ENCODE measurements at regions not wholly inside any gene's neighbourhood (a gene's known extent, or its start where the extent isn't known, plus 50 kb on each side); places are given as distances from the start of the nearest gene placed in this dataset.

DNA sequence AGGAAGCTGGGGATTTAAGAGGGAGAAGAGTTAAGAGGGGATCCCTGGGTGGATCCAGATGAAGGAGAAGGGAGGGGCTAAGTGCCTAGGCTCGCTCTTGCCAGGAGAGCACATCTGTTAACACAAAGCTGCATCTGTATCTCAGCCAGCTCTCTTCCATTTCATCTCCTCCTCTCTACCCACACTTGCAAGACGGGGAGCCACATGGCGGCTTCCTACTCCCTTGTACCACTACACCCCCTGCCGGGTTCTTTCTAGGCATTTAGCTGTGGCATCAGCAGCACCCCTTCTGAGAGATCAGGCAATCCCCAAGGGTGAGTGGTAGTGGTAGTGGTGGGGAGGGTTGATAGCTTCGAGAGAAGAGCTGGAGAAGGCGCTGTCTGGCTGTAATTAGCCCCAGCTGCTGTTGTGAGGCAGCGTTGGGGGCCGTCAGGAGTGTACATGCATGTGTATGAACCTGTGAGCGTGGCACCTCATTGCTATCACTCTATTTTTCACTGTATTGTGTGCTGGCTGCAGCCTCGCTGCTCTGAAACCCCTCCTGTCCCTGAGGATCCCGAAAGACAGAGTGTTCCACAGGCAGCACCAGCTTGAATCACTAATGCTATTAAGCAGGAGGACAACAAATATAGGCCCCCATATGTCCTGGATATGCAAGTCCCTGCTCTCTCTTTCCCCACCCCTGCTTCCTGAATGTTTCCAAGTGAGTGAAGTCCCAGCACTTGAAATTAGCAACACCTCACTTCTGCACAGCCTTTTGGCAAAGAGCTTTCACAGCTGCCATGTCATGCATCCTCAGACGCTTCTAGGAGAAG, 73.7 kb downstream of the RTL9 start:
- no peak for DNase-seq (ENCODE audit: low spot score)

DNA sequence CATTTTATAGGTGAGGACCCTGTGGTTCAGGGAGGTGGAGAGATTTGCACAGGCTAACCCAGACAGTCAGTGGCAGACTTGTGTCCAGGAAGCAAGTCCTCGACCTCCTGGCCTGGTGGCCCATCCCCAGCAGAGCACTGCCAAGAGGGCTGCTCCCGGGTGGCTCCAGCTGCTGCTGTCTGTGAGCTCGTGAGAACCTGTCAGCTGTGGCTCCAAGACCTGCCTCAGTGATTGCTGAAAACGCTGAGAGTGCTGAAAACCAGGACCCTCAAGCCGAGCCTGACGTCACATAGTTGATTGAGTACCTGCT, 74.2 kb downstream of the RTL9 start:
- no peak for DNase-seq (ENCODE audit: low spot score)

DNA sequence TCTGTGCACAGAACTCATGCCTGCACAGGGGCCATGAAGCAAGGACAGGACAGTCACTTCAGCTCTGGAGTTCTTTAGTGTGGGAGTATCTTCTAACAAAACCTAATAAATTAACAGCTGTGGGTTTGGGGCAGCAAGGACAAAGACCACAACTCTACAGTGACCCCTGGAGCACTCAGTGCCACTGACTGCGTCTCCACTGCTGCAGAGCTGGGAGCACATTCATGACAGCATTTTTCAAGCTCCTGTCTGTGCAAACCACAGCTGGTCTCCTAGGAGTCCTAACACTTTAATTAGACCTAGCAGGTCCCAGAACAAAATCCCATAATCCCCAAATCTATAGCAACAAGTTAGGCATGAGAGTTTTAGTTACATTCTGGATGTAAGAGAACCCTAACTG, 76.5 kb downstream of the RTL9 start:
- DNase-seq (ENCODE audit: low spot score): no peak

DNA sequence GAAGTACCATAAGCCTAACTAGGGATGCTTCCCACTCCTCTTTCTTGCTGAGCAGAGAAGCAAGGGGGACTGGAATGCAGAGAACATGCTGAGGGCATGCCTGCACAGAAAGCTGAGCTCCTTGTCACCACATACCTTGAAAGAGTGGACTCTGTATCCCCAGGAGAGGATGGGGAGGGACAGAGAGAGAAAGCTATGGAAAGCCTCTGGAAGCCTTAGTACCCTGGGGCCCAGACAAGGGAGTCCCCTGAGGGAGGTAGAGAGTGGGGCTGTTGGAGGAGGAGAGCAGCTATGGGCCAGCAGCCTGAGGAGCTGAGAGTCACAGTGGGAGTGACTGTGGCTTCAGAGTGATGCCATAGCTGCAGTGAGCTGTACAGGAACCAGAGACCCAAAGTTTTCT, 77.9 kb downstream of the RTL9 start:
- no peak for DNase-seq (ENCODE audit: low spot score)

DNA sequence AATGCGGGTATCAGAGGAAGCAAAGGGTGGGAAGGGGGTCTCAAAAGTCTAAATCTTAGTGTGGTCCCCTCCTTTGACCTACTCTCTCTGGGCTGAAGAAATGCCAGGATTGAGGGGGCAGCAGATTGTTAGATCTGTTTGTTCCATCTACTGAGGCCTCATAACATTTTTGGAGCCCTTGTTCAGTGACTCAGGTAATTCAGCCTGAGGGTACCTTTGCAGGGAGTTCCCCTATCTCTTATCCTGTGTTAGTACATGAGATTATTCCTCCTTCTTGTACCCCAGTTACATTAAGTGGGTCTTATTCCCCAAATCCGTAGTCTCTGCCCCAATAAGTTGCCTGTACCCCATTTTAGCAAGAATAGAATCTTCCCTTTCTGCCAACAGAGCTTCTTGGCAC, 79.0 kb downstream of the RTL9 start:
- DNase-seq (ENCODE audit: low spot score): no peak

DNA sequence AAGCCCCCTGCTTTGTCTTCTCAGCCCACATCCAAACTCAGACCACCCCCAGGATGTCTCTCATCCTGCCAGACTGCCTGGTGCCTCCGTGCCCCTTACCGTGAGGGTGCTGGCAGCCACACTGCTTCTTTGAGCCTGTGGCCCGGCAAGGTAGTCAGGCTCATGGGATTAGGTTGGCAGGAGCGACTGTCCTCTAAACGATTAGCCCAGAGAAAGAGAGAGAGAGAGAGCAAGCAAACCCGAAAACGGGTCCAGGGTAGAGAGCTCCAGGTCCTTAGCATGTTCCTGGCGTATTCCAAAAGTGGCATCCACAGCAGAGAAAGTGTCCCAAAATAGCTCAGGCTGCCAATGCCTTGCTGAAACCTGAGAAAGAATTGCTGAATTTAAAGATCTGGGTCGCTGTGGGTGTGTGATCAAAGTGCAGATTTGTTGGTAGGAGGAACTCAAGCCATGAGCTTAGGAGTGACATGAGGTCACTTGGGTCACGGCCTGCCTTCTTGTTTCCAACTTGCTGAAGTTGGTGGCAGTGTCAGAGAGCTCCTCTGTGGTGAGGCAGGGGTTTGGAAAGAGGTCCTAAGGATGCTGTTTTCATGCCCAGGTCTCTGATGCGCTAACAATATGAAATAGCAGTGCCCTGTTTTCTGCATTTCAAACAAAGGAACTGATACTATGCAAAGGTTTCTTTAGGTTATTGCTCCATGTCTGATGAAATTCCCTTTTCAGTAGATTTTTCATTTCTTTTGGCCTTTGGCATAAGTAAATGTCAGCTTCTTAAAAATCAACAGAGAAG, 81.6 kb downstream of the RTL9 start:
- DNase-seq (ENCODE audit: low spot score): no peak

DNA sequence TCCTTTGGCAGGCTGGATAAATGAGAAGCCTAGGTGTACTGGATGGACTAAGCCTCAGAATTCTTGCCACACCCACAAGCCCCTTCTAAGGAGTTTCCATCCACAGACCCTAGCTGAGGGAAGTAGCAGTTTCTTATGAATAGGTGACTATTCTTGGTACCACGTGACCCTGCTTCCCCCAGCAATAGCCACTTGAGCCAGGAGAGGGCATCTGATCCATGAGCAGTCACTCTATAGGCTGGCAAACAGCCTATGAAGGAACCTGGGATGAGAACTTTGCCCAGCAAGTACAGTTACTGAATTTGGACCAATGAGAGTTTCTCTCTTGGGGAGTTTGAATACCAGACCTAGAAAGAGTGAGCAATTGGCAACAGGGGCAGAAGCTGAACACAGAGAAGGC, 84.0 kb downstream of the RTL9 start:
- no peak for DNase-seq (ENCODE audit: low spot score)

DNA sequence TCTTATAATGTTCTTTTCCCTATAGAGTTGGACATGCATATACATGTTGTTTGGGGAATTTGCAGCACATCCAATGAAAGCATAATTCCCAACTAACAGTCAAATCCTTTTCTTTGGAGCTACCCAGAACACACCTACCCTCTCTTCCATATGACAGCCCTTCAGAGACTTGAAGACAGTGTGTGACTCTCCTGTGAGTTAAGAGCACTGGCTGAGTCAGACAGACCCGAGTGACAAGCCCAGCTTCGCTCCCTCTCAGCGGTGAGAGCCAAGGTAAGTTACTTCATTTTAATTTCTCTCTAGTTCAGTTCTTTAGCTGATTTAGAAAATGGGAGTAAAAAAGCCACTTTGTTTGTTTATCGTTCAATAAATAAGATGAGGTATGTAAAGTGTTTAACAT, 86.3 kb downstream of the RTL9 start:
- DNase-seq (ENCODE audit: low spot score): no peak

DNA sequence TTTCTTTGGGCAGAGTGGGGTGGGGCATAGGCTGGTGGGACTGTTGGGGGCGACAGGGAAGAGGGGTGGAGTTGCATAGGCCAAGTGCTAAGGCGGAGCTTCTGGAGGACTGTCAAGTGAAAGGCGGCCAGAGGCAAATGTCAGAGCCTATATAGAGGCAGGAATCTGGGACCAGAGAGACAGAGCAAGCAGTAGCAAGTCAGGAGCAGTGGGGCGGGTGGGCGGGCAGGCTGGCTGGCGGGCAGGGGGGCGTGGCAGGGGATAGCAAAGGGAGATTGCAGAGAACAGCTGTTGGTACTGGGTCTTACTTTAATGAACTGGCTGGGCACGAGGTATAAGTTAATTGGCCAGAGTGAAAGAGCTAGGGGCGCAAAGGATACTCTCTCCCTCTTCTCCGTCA, 89.8 kb downstream of the RTL9 start:
- no peak for DNase-seq (ENCODE audit: low spot score)

DNA sequence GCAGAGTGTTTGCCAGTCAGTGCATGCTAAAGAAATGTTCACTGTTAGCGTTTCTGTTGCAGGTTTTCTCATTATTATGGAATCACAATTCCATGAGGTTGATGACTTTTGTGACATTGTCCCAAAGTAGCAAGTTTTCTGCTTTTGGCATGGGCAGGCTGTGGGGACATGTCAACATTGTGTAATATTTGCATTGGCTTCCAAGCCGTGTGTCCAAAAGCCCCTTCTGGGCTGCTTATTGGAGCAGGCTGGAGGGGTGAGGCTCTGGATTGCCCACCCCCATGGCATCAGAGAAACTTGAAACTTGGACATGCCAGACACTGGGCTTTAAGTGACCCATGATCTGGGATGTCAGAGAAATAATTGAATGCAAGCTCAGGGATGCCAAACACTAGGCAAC, 90.7 kb downstream of the RTL9 start:
- no peak for DNase-seq (ENCODE audit: low spot score)

DNA sequence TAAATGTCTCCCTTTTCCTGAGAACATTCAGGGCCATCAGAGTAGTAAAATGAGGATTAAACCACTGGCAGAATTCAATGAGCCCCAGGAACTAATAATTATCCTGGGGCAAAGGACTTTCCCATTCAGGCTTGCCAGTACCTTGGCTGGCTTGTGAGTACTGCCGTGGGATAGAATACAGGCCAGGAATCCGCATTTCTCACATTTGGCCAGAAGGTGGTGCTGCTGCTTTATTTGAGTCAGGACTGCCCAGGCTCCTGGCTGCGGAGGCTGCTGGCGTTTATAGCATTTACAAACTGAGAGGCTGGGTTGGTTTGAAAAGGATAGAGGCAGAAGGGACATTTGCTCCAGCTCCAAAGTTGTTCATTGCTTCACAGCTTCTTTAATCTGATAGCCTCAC, 91.4 kb downstream of the RTL9 start:
- peak; percentile 60 for DNase-seq (ENCODE audit: low spot score)

DNA sequence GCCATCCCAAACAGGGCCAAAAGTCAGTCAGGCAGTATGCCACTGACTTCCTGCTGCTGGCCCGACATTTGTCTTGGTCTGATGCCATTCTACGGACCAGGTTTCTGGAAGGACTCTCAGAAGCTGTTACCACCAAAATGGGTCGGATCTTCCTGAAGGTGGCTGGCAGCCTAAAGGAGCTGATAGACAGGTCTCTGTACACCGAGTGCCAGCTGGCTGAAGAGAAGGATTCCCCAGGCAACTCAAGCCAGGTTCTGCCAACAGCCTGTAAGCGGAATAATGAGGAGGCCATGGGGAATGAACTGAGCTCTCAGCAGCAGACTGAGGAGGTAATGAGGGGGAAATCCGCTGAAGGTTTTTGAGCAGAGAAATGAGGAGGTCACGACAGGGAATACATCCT, 95.7 kb downstream of the RTL9 start:
- no peak for DNase-seq (ENCODE audit: low spot score)

DNA sequence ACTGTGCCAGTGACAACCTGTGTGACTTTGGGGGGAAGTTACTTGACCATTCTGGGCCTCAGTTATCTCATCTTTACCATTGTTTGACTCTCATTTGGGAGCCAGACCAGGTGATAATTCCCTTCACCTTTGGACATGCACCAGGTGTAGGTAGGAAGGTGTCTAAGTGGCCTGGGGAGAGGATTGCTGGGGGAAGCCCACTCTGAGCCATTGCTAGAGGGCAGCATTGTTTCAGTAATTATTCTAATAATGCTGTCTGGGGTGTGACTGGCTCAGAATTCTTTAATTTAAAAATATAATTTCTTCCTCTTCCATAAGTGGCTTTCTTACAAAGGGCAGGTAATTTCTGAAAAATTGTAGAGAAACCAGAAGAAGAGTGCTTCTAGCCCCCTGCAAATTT, 104.3 kb downstream of the RTL9 start:
- no peak for DNase-seq (ENCODE audit: low spot score)

DNA sequence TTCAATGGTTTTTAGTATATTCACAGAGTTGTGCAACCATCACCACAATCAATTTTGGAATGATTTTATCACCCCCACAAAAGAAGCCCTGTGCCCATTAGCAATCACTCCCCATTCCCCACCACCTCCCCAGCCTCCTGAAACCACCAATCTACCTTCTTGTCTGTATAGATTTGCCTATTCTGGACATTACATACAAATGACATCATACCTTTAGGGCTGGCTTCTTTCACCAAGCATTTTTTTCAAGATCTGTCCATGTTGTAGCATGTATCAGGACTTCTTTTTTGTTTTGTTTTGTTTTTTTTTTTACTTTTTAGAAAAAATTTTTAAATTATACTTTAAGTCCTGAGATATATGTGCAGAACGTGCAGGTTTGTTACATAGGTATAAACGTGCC, 108.1 kb downstream of the RTL9 start:
- DNase-seq (ENCODE audit: low spot score): no peak

DNA sequence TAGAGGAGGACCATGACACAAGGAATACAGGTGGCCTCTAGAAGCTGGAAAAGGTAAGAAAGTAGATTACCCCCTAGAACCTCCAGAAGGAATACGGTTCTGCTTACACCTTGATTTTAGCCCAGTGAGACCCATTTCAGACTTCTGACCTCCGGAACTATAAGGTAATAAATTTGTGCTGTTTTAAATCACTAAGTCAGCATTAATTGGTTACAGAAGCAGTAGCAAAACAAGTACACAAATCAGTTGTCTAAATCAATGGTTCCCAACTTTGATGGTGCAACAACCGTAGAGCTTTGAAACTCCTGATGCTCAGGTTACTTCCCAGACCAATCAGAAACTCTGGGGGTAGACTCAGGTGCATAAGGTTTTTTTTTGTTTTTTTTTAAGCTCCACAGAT, 113.6 kb downstream of the RTL9 start:
- DNase-seq (ENCODE audit: low spot score): no peak

DNA sequence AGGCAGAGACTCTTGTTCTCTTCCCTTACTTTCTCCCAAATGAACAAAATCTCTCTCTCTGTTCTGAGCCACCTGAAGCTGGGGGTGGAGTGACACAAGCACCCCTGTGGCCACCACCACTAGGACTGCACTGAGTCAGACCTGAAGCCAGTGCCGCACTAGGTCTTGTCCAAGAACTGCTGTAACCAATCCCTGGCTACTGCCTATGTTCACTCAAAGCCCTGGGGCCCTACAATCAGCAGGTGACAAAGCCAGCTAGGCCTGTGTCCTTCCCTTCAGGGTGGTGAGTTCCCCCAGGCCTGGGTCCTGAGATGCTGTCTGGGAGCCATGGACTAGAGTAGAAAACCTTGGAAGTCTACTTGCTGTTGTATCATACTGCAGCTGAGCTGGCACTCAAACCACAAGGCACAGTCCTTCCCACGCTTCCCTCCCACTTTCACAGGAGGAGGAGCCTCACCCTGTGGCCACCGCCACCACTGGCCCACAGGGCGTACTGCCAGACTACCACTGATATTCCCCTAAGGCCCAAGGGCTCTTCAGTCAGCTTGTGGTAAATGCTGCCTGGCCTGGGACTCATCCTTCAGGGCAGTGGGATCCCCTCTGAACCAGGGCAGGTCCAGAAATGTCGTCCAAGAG, 119.1 kb downstream of the RTL9 start:
- DNase-seq (ENCODE audit: low spot score): no peak

DNA sequence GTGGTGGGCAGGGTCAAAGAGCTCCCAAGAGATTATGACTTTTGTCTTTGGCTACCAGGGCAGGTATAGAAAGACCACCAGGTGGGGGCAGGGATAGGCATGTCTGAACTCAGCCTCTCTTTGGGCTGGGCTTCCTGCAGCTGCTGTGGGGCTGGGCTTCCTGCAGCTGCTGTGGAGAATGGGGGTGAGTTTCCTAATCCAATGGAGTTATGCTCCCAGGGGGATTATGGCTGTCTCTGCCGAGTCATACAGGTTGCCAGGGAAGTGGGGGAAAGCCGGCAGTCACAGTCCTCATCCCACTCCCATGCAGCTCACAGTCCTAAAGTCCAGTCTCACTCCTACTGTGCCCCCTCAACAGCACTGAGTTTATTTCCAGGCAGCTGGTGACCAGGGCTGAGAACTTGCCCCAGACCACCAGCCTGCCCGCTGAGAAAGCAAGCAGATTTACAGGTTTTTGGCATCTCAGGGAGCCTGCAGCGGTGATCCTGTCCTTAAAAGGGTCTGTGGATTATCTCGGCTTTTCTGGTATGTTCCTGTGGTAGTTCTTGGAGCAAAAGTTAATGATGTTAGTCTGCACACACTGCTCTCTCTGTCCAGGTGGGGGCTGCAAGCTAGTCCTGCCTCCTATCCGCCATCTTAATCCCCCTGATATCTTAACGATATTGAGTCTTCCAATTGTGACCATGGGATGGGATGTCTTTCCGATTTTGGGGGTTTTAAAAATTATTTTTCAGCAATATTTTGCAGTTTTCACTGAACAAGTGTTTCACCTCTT, 133.4 kb downstream of the RTL9 start:
- DNase-seq (ENCODE audit: low spot score): no peak

DNA sequence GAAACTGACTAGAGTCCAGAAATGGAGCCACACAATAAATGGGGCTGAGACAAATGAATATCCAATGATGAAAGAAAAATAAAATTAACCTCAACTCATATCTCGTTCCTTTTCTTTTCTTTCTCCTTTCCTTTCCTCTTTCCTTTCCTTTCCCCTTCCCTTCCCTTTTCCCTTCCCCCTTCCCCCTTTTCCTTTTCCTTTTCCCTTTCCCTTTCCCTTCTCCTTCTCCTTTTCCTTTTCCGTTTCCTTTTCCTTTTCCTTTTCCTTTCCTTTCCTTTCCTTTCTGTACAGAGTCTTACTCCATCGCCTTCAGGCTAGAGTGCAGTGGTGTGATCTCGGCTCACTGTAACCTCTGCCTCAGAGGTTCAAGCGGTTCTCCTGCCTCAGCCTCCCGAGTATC, 146.3 kb downstream of the RTL9 start:
- DNase-seq (ENCODE audit: low spot score): no peak

DNA sequence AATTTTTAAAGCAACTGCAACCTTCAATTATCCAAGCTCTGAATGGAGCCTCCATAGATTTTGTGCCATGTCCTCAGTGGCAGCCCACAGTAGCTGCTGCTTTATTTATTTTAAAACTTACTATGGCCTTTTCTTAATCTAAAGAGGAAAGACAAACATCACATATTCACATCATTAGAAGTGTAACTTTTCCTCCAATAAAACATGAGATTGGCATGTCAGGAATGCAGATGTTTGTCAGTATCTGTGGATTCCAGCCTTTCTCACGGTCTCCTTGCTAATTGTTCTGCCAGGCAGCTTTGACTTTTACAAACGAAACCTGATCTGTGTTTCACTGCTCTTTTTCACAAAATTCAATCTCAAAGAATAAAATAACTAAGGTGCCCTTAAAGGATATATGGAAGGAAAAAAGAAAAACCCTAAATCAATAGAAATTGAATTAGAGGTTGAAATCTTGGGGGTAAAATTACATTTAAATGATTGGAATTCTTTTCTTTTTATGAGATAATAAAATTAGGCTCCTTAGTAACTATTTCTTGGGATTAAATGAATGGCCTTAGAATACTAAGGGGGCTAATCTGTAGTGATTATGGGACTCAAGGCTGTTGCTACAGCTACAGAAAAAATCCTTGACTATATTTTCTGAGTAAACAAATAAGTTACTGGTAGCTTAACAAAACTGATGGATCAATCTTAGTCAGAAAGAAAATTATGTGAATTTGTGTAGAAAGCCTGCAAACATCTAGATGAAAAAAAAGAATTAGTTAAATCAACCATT, 151.3 kb downstream of the RTL9 start:
- no peak for DNase-seq (ENCODE audit: low spot score)

DNA sequence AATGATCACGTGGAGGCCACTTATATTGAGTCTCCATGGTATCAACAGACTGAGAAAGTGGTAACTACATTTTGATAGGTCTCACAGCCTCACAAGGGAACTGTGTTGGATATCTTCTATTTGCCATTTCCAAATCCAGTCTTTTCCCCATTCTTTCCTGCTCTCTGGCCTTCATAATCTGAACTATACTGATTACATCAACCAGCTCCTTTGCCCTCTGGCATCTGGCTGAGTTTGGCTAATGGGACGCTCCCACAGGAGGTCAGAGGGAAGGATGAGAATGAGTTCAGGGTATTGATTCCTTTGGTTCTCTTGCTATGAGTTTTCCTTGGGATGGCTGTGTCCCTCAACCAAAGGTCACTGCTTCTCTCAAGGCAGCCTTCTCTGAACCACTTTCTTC, 152.6 kb downstream of the RTL9 start:
- DNase-seq (ENCODE audit: low spot score): no peak

DNA sequence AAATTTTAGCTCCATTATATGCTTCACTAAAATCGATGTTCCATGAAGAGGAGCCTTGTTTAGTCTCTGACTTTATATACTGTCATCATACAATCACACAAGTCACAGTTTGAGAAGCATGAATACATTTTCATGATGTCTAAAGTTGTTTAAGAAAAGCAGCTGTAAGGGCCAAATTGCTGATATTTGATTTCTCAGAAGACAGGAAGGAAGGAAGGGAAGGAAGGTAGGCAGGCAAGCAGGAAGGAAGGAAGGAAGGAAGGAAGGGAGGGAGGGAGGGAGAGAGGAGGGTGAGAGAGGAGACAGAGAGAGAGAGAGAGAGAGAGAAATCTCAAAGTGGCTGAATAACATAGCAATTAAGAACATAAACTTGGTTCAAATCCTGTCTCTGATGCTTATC, 153.7 kb downstream of the RTL9 start:
- DNase-seq (ENCODE audit: low spot score): no peak

DNA sequence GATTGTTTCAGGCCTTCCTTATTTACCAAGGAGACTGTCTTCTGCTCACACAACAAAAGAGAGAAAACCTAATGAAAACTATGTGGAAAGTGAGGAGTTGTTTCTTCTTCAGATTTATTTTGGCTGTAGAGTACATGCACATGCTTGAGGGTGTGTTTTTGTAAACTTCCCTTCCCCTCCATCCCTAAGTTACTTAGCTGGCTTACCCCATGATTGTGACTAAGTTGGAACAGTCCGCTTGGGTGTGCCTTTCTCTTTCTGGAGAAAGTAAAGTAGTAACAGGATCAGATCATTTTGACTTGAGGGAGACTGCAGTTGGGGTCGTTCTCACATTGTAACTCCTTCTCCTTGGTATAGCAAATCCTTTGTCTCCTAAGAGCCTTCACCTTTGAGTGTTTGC, 155.9 kb downstream of the RTL9 start:
- no peak for DNase-seq (ENCODE audit: low spot score)

All from kidney capillary endothelial cell (primary cell).